ENCODE measurements at regions not wholly inside any gene's neighbourhood (a gene's known extent, or its start where the extent isn't known, plus 50 kb on each side); places are given as distances from the start of the nearest gene placed in this dataset.
A peak's percentile ranks its signal among the peaks of the same experiment; 100 is the strongest.

DNA sequence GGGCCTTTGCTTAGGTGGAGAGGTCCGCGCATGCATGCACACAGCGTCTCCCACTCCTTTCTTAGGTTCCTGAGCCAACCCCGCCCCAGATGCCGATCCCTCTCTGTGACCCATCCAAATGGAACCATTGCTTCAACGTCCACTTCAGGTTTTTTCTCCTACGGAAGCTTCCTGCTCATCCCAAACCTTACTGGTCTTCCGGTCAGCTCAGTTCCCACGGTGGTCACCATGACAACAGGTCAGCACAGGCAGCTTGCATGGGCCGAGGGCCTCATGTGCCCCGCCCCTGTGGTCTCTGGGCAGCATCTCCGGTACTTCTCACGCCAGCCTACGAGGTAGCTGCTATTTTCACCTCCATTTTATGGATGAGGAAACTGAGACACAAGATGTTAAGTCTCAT lies 163.7 kb downstream of the SOCS6 start:
- DNase-seq (ENCODE audit: low spot score) = no peak
- POLR2A ChIA-PET (ENCODE audit: low non-redundant PET) = no interaction called here
- CTCF ChIA-PET = interaction anchor here (0.8 to 1.0 kb wide), 2 partner anchors 18 to 257 kb away, joined by 4 to 9 read pairs; no protein-coding TSS in a partner anchor
- TF ChIP-seq, protein P1, sequence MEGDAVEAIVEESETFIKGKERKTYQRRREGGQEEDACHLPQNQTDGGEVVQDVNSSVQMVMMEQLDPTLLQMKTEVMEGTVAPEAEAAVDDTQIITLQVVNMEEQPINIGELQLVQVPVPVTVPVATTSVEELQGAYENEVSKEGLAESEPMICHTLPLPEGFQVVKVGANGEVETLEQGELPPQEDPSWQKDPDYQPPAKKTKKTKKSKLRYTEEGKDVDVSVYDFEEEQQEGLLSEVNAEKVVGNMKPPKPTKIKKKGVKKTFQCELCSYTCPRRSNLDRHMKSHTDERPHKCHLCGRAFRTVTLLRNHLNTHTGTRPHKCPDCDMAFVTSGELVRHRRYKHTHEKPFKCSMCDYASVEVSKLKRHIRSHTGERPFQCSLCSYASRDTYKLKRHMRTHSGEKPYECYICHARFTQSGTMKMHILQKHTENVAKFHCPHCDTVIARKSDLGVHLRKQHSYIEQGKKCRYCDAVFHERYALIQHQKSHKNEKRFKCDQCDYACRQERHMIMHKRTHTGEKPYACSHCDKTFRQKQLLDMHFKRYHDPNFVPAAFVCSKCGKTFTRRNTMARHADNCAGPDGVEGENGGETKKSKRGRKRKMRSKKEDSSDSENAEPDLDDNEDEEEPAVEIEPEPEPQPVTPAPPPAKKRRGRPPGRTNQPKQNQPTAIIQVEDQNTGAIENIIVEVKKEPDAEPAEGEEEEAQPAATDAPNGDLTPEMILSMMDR (conservative IDR thresholded peaks at IDR 0.05; ENCODE audit: low read depth) = no peak
- H3K27ac ChIP-seq = no peak overlapping the region

DNA sequence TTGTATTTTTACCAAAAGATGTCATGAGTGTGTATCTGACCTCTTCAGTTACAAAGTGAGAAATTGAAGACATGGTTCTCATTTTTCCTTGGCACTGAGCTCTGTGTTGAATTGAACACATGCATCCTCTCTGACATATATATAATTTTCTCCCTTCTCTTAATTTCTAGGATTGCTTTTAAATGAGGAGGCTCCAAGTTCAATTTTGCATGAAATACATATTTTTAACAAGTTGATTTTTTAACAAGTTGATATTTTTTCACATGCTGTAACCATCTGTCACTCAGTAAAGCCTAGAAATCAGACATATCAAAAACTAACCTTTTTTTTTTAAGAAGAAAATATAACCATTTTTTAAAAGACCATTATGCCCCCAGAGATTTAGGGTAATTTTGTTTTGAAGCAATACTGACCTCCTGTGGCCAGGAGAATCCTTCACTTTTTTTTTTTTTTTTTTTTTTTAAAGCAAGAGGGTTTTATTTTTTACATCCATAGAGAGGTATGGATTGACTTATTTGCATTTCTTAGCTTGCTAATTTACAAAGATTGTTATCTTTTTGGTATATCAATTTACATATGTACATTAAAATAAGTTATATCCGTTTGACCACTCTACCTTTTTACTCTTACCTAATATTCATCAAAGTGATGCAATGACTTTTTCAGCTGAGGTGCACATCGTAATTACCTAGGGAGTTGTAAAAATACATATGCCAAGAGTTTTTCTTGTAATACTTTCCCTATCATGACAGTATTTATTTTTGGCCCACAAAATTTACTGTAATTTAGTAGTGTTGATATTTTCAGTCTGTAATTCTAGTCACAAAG lies 161.8 kb downstream of the SOCS6 start:
- peak; percentile 16 for DNase-seq (ENCODE audit: low spot score)
- POLR2A ChIA-PET (ENCODE audit: low non-redundant PET) = no interaction called here
- TF ChIP-seq, protein P1 (conservative IDR thresholded peaks at IDR 0.05; ENCODE audit: low read depth) = peak; percentile 76
- CTCF ChIA-PET = interaction anchor here (0.6 kb wide), 2 partner anchors 33 to 201 kb away, joined by 3 to 8 read pairs; no protein-coding TSS in a partner anchor
- H3K27ac ChIP-seq = no peak overlapping the region

DNA sequence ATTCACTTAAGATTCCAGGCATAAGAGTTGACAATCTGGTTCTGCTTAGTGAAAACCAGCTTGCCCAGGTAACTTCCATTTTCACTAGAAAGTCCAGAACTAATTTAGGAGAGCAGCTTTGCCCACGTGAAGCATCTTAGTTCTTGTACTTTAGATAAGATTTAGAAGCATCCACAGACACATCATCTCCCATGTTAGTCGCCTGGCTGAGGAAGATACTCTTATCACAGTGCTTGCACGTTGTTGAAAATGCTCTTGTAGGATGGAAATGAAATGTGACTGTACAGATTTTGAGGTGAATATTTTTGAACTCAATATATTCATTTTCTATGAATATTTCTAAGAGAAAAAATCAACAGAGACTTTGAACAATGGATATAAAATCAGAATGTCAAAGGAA lies 159.7 kb downstream of the SOCS6 start:
- TF ChIP-seq, protein P1 (conservative IDR thresholded peaks at IDR 0.05; ENCODE audit: low read depth) = no peak
- POLR2A ChIA-PET (ENCODE audit: low non-redundant PET) = no interaction called here
- no peak overlapping the region for H3K27ac ChIP-seq
- CTCF ChIA-PET = interaction anchor here (0.7 kb wide), 1 partner anchor 253 kb away, joined by 3 read pairs; no protein-coding TSS in a partner anchor
- no peak for DNase-seq (ENCODE audit: low spot score)

DNA sequence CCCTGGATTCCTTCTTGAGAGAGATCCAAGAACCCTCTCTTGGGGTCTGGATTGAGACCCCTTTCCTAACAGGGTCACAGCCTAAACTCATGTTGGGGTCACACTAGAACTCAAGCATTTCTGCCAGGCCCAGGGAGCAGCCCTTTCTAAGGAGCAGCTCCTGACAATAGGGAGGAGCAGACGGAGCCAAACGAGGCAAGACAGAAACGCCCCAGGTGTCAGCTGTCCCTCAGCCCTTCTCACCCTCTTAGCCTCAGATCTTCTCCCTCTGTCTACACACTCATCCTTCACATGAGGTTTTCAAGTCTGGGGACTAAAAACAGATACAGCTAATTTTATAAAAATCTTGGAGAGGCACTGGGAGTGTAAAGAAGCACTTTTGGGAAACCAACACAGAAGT lies 157.2 kb downstream of the SOCS6 start:
- TF ChIP-seq, protein P1 (conservative IDR thresholded peaks at IDR 0.05; ENCODE audit: low read depth) = no peak
- no peak for DNase-seq (ENCODE audit: low spot score)
- ChIA-PET CTCF (no interaction called here), POLR2A (ENCODE audit: low non-redundant PET) (no interaction called here)
- no peak overlapping the region for H3K27ac ChIP-seq

DNA sequence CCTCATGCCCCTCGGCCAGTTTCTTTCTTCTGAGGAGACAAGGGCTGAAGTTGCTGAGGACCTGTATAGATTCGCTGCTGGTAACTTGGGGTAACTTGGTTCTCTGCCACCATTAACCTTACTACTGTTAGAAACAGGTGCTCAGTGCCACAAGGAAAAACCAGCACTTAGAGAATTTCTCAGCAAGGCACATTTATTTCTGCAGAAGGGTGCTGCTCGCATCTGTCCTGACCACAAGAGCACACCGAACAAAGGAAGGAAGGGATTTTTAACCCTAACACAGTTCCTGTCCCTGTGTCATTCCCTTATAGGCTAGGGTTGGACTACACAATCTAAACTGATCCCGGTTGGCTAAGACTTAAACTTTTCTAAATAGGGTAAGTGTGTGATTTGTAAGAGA lies 154.1 kb downstream of the SOCS6 start:
- CTCF ChIA-PET = no interaction called here
- no peak overlapping the region for H3K27ac ChIP-seq
- POLR2A ChIA-PET (ENCODE audit: low non-redundant PET) = no interaction called here

DNA sequence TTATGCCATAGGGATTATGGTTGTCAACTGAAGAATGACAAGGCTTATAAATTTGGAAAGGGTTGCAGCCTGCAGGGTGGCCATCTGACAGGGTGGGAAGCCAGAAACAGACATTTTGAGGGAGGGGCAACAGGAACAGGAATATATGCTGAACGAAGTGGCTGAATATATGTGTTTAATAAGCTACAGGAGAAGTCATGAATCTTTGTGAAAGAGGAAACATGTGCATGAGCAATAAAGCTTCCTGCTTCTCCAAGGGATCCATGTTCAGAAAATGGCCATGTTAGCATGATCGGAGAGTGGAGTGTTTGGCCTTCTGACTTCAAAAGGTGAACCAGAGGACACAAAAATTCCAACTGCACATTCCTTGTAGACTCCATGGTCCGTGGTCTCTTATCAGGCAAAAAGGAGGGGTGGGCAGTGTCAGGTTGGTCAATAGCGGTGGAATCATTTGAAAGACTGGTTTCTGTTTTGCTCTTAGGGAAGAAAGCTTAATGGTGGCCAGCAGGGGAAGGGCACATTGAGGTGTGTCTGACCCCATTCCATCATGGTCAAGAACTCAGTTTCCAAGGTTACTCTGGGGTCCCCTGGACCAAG lies 144.1 kb downstream of the SOCS6 start:
- ChIA-PET CTCF (interaction anchor here (0.6 to 2.7 kb wide), 4 partner anchors 22 to 237 kb away, joined by 3 to 24 read pairs (median 3); no protein-coding TSS in a partner anchor), POLR2A (ENCODE audit: low non-redundant PET) (no interaction called here)
- no peak overlapping the region for H3K27ac ChIP-seq
- DNase-seq (ENCODE audit: low spot score) = no peak
- TF ChIP-seq, protein P1 (conservative IDR thresholded peaks at IDR 0.05; ENCODE audit: low read depth) = no peak

More for the DNA sequence above, 154.1 kb downstream of the SOCS6 start:
- TF ChIP-seq, protein P1 (conservative IDR thresholded peaks at IDR 0.05; ENCODE audit: low read depth) = no peak
- no peak for DNase-seq (ENCODE audit: low spot score)
